ENCODE measurements at regions not wholly inside any gene's neighbourhood (a gene's known extent, or its start where the extent isn't known, plus 50 kb on each side); places are given as distances from the start of the nearest gene placed in this dataset.

DNA sequence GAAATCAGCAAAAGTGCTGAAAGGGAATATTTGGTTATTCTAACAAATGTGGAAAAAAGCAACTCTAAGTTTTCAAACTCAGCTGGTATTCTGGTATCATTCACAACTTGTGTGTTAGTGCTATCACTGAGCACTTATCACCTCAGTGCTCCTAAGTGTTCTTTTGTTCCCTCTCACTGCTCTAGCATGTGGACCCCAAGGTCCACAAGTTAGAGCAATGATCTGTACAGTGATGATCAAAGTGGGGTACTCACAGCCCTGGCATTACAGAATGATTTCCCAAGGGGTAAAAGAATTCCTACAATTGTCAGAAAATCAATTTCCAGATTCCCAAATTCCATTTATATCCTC is 575.0 kb downstream of the DIAPH3 start:
- DNase-seq = no peak

DNA sequence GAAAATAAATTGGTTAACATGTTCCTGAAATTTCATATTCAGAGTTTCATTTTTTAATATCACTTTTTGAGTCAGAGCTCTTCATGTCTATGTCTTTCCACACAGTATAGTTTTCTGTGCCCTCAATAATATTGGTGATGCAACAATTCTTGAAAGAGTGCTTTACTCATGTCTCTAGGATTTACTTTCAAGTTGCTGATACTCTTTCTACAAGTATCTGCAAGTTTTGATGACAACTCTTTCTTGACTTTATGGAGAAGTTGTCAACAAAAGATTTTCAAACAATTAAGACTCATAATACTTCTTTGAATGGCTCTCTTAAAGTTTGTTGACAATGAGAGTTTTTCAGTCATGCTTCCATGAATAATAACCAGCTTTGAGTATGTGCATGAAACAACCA is 561.7 kb downstream of the DIAPH3 start:
- DNase-seq = no peak

DNA sequence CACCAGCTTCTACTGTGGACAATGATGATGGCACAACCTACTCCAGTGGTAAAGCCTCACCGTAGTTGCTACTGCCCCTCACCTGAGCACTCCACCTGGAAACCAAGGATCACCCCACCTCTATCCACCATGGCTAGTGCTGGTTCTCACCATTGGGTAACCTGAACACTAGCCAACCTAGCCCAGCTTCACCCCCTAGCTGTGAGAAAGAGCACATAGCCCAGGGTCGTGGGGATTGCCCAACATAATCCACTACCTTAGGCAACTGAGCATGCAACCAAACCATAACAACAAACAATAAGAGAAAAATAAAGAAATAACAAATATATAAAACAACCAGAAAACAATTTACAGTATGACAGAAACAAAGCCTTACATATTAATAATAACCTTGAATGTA is 560.1 kb downstream of the DIAPH3 start:
- DNase-seq = no peak

DNA sequence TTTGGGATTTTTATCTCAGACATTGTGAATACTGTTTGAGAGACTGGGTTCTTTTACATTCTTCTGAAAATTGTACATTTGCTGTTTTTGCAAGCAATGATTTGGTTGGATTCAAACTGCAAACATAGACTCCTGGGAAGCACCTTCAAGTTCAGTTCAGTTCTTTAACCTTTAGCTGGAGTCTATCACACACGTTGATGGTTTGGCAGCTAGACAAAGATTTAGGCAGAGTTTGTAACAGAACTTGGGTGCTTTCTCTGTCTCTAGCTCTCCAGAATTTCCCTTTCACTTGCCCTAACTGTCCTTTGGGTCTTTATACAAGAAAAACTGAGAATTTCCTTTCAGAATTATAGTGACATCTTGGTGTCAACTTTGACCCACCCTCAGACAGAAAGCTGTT is 556.6 kb downstream of the DIAPH3 start:
- DNase-seq = no peak

DNA sequence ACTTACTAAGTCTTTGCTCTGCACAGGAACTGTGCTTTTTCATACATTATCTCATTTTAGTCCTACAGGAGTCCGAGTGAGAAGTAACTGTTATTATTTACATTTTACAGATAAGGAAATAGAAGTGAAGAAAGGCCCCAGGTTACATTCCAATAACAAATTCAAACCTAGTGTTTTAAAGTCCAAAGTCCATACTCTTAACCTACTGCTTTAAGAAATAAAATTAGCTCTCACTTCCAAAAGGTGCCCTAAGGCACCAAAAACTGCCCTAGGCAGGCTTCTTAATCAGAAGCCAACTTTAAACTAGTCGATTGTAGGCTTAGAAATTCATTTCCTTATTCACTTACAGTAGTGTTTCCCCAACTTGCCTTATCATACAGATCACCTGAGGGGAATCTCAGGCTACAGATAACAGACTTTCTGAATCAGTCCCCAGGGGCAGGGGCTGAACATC is 555.9 kb downstream of the DIAPH3 start:
- DNase-seq = peak; percentile 6

DNA sequence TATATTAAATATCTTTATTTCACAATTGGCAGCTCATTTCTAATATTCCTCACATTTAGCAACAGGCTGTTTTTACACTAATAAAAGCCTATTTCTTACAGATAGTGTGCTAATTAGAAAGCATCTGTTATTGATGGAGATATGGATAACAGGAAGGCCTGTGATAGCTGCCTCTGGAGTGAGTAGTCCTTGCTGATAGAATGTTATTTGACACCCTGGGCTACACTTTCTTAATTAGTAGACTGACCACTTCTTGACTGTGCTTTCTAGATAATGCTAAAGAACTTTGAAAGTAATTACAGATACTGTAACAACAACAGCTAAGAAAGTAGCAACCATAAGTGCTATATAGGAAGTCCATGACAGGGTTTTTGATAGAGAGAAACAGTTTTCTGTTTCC is 554.3 kb downstream of the DIAPH3 start:
- DNase-seq = no peak

Measured in NCI-H226 (cell line).